CD4-positive, alpha-beta T cell (primary cell): ENCODE measurements at regions not wholly inside any gene's neighbourhood (a gene's known extent, or its start where the extent isn't known, plus 50 kb on each side); places are given as distances from the start of the nearest gene placed in this dataset.

Experiments used
- ATAC-seq: fragments of 200-7000 bp; cut with Tn5 transposase; one replicate; pipeline ENCODE4 v1.10.0; 2022; ENCODE audit warnings: mild to moderate bottlenecking; ENCODE audit not compliant: poor library complexity
- CTCF ChIA-PET: fragments of 350-600 bp; sonication (Branson Sonifier 250); formaldehyde crosslinking; loops from one replicate; lab custom pipeline; 2021; ENCODE audit warnings: antibody characterized with exemption, inconsistent platforms; lab: Charles Lee
- POLR2A ChIA-PET: fragments of 350-600 bp; sonication (Branson Sonifier 250); formaldehyde crosslinking; loops from one replicate; lab custom pipeline; 2021; ENCODE audit warnings: antibody characterized with exemption, inconsistent platforms; lab: Charles Lee
- DNase-seq, 14 experiments: peaks; one replicate each; pipeline ENCODE4 v3.0.0-alpha.2; 2013 to 2020; ENCODE audit warnings: mixed read lengths in 2 of 14
- H3K27ac ChIP-seq, 2 donors: one replicate each; pipeline versions ENCODE4 v1.5.1 to v1.7.0; 2013; ENCODE audit warnings: low read length in 2 of 2, low read depth in 1 of 2, mild to moderate bottlenecking in 1 of 2
- H3K27me3 ChIP-seq, 2 experiments: 1 replicate in 1 of 2; 2 replicates in 1 of 2; pipeline versions ENCODE4 v1.6.1 to v1.7.0; 2013; ENCODE audit warnings: low read length in 2 of 2, control low read depth in 1 of 2, mild to moderate bottlenecking in 1 of 2, moderate library complexity in 1 of 2; ENCODE audit not compliant: insufficient read depth in 2 of 2, control insufficient read depth in 1 of 2
- H3K36me3 ChIP-seq: one replicate; pipeline ENCODE4 v1.6.1; 2013; ENCODE audit warnings: low read length, control low read depth; ENCODE audit not compliant: insufficient read depth
- H3K4me1 ChIP-seq: one replicate; pipeline ENCODE4 v1.6.1; 2013; ENCODE audit warnings: low read length, control low read depth; ENCODE audit not compliant: insufficient read depth
- H3K4me3 ChIP-seq: one replicate; pipeline ENCODE4 v1.5.1; 2013; ENCODE audit warnings: mild to moderate bottlenecking, low read length, moderate library complexity
- H3K9me3 ChIP-seq, 2 experiments: 1 replicate in 1 of 2; 2 replicates in 1 of 2; pipeline versions ENCODE4 v1.6.1 to v1.7.0; 2013; ENCODE audit warnings: low read length in 2 of 2, mild to moderate bottlenecking in 2 of 2, control low read depth in 1 of 2, moderate library complexity in 1 of 2; ENCODE audit not compliant: control insufficient read depth in 1 of 2, insufficient read depth in 1 of 2
- H3K27ac Mint-ChIP-seq: one replicate; pipeline ENCODE4 v1.8.0; 2020; ENCODE audit warnings: mixed read lengths
- H3K27me3 Mint-ChIP-seq: one replicate; pipeline ENCODE4 v1.8.0; 2021; ENCODE audit warnings: mixed read lengths
- H3K36me3 Mint-ChIP-seq: one replicate; pipeline ENCODE4 v1.8.0; 2021; ENCODE audit warnings: low read depth, mixed read lengths
- H3K4me1 Mint-ChIP-seq: one replicate; pipeline ENCODE4 v1.8.0; 2021; ENCODE audit warnings: low read depth, mixed read lengths
- H3K4me3 Mint-ChIP-seq: one replicate; pipeline ENCODE4 v1.8.0; 2020; ENCODE audit warnings: mild to moderate bottlenecking, mixed read lengths
- H3K9me3 Mint-ChIP-seq: one replicate; pipeline ENCODE4 v1.8.0; 2020; ENCODE audit warnings: mixed read lengths
- CTCF ChIP-seq: fragments of 200-600 bp; IDR thresholded peaks from one replicate; pipeline ENCODE4 v1.8.0; 2022; ENCODE audit warnings: antibody characterized with exemption, mild to moderate bottlenecking
- intact Hi-C, 2 experiments: fragments of 100-400 bp; cut with DNase I in 1 of 2; cut with micrococcal nuclease in 1 of 2; formaldehyde crosslinking; loops; one replicate each; pipeline versions ENCODE4 v1.15.1 to v1.9.0; 2023 to 2025; cut with DNase I, micrococcal nuclease

- Mint-ChIP-seq H3K27me3 (no peaks in the 10 kb centered on the region), H3K4me3 (no peak overlapping the region), H3K9me3 (no peaks in the 10 kb centered on the region), H3K36me3 (no peaks in the 10 kb centered on the region), H3K27ac (no peak overlapping the region), H3K4me1 (no peaks in the 10 kb centered on the region)
- H3K27me3 ChIP-seq = no peaks in the 10 kb centered on the region
- CTCF ChIA-PET = no interaction called here
- H3K4me1 ChIP-seq = no peaks in the 10 kb centered on the region
- intact Hi-C loops = no loop called here
- H3K9me3 ChIP-seq = no peaks in the 10 kb centered on the region
- no peak for ATAC-seq
- TF ChIP-seq CTCF = no peak
- DNase-seq = no peak
- no peak overlapping the region for H3K27ac ChIP-seq
- H3K4me3 ChIP-seq = no peak overlapping the region
- H3K36me3 ChIP-seq = no peaks in the 10 kb centered on the region
- POLR2A ChIA-PET = no interaction called here
Observed at GRCh38 chr12:89098441-89099112, 253.7 kb downstream of the DUSP6 start.

- Histone ChIP-seq H3K27me3 (no peaks in the 10 kb centered on the region), H3K4me1 (no peaks in the 10 kb centered on the region), H3K9me3 (peaks cover 7 to 8% of the 10 kb centered on the region in 2 experiments), H3K36me3 (no peaks in the 10 kb centered on the region), H3K4me3 (no peak overlapping the region), H3K27ac (no peak overlapping the region)
- H3K36me3 Mint-ChIP-seq = no peaks in the 10 kb centered on the region
- no peak overlapping the region for H3K4me3 Mint-ChIP-seq
- no peaks in the 10 kb centered on the region for H3K27me3 Mint-ChIP-seq
- no peak for ATAC-seq
- ChIA-PET CTCF (no interaction called here), POLR2A (no interaction called here)
- H3K27ac Mint-ChIP-seq = no peak overlapping the region
- TF ChIP-seq CTCF = no peak
- H3K4me1 Mint-ChIP-seq = no peaks in the 10 kb centered on the region
- intact Hi-C loops = no loop called here
- no peak for DNase-seq
- H3K9me3 Mint-ChIP-seq = peaks cover 1% of the 10 kb centered on the region
Observed at GRCh38 chr12:89092297-89092696, 260.0 kb downstream of the DUSP6 start.

- Mint-ChIP-seq H3K9me3 (peaks cover 1% of the 10 kb centered on the region), H3K27me3 (no peaks in the 10 kb centered on the region), H3K36me3 (no peaks in the 10 kb centered on the region), H3K27ac (no peak overlapping the region), H3K4me3 (no peak overlapping the region), H3K4me1 (no peaks in the 10 kb centered on the region)
- ATAC-seq (no peak), DNase-seq (no peak)
- Histone ChIP-seq H3K27ac (no peak overlapping the region), H3K36me3 (no peaks in the 10 kb centered on the region), H3K27me3 (no peaks in the 10 kb centered on the region), H3K4me3 (no peak overlapping the region), H3K4me1 (no peaks in the 10 kb centered on the region), H3K9me3 (peaks cover 7 to 8% of the 10 kb centered on the region in 2 experiments)
- intact Hi-C loops = no loop called here
- CTCF ChIA-PET = no interaction called here
- no peak for TF ChIP-seq CTCF
- POLR2A ChIA-PET = no interaction called here
Observed at GRCh38 chr12:89091293-89091841, 260.9 kb downstream of the DUSP6 start.
